ENCODE measurements at regions not wholly inside any gene's neighbourhood (a gene's known extent, or its start where the extent isn't known, plus 50 kb on each side); places are given as distances from the start of the nearest gene placed in this dataset.
"Not testable (repeated sequence)": the region's sequence is repeated elsewhere in the genome, so short reads cannot be mapped to it uniquely, and the experiment has no call there.

DNA sequence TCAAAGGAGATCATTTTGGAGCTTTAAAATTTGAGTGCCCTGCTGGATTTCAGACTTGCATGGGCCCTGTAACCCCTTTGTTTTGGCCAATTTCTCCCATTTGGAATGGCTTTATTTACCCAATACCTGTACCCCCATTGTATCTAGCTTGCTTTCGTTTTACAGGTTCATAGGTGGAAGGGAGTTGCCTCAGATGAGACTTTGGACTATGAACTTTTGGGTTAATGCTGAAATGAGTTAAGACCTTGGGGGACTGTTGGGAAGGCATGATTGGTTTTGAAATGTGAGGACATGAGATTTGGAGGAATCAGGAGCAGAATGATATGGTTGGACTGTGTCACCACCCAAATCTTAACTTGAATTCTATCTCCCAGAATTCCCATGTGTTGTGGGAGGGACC, 250.6 kb downstream of the MFSD1 start:
- DNase-seq: not testable (repeated sequence)

DNA sequence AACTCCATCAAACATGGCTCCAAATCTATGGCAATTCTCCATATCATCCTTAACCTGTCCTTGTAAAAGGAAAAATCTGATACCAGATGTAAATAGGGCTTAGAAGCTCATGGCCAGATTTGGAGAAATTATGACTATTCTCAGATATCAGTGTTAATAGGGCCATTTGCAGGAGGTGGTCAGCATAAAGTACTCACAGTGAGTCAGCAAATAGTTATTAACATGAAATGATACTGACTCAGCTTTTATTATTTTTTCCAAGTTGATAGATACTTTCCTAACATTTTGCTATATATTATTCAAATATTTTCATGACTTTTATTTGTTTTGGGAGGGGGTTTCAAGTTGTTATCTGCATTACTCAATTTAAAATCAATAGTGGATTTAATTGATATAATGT, 255.8 kb downstream of the MFSD1 start:
- no peak for DNase-seq

DNA sequence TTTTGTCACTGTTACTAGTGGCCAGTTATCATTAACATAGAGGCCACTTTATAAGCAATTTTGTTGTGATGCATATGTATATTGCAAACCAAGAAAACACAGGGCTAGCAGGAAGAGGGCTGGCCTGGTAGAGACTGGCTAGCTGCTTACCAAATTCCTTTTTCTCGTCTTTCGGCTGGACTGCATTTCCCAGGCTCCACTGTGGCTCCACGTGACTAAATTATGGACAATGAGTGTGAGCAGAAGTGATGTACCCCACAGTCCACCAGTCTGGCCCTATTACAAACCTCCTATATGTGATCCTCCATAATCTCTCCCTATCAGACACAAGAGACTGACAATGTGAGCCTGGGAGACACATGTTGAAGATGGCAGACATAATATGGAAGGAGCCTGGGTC, 257.0 kb downstream of the MFSD1 start:
- DNase-seq: no peak

DNA sequence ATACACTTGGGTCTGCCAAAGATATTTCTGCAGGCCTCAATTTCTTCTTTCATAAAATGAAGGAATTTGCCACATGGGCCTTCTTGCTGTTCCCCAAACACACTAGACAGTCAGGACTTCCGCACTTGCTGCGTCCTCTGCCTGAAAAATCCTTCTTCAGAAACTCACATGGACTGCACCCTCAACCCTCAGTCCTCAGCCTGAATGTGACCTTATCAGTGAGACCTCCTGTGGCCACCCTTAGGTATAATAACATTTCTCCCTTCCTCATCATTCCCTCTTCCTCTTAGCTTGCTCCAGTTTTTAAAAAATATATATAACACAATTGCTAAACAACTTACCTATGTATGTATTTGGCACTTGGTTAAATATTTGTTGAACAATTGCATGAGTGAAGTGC, 257.5 kb downstream of the MFSD1 start:
- no peak for DNase-seq

DNA sequence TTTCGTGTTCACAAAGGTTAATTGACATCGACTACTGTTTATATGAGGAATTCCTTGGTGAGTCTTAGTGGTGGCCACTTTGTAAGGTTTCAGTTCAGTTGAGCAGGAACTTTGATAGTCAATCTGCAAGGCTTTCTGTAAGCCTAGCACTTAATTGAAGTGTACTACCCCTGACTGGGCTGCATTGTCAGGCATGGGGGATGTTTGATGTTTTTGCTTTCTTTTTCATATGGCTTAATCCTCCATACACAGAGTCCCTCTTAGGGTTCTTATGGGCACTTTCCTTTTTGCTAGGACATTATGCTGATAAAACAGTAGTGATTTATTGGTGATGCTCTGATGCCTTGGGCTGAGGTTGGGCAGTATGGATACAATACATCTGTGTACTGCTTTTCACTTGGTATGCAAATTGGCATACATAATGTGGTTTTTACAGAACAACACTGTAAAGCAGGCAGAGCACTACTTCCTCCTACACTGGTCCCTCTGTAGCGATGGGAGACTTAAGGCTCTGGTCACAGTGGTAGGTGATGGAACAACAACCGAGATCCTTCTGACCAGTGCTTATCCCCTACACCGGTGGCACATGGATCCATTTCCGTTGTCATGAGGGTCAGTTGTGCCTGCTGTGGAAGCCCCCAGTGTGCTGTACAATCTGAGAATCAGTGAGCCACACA, 261.0 kb downstream of the MFSD1 start:
- DNase-seq: no peak

DNA sequence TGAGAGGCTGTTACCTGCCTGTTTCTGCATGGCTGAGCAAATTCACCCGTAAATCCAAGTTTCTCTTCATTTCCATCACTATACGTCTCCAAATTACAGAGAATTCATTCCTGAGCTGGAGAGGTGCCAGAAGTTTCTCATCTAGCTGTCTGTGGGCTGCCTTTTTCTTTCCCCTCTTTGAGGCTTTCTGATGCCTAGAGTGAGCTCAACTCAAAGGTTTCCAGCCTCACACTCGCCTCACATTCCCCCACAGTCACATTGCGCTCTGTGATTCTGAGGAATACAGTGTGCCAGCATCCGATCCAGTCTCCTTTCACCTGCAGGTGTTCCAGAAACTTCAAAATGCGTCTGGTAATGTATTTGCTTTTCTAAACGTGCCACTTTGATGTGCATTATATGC, 267.2 kb downstream of the MFSD1 start, which contains the start of gene IQCJ:
Gene IQCJ (plus strand): TSS at position 229 of the 400 bp plus-strand sequence.
- DNase-seq: no peak

DNA sequence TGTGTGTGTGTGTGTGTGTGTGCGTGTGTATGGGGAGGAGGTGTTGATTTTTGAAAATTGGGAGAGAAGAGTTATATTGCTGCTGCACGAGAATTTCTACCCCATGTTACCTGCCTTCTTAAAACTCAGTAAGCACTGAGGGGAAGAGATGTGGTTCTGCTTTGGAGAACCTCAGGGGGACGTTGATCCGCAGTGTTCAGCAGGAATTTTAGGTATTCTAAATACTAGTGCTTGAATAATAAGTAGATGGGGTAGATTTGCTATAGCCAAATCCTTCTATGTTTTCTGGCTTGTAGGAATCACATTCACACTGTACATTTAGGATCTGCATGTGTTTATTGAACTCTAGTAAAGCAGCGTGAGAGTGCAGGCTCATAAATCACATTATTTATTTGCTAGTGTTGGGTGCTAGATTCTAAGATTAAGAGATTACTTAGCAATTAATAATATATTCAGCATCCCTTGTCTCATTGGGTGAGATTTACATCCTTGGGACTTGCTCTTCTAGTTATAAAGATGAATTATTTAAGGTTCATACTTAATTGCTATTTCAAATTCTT, 268.1 kb downstream of the MFSD1 start:
- DNase-seq: no peak

DNA sequence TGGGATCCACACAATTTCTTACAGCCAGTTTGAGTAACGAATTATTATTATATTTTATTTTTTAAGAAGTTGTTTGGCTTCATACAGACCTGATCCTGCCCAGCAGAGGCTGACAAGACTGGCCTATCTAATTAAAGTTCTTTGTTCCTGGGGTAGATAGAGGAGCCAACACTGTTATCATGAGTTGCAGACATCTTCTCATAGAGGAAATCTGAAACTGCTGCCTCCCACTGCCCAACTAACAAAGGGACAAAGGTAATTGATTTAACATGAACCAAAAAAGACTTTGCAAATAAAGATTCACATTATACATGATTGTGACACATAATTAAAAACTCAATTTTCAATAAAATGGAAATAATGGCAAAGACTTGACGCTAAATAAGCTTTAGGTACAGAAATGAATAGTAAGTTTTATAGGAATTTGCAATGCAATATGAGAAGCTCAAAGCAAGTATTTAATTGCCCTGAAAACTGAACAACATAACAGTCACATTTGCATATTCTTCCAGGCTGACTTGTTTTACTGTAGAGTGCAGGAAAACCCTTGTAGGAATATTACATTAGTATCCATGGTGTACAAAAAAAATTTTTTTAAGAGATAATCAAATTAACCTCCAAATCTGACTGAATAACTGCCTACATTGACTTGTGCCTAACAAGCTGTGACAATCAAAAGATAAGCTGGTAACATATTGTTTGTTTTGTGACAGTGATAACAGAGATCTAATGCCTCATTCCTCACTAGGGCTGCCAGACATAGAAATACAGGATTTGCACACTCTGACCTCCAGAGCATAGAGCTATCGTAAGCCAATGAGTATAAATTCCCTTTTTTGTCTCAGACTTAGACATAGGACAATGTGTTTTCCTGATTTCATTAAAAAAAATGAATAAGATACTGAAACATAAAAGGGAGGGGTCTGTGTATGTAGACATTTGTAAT, 273.2 kb downstream of the MFSD1 start:
- no peak for DNase-seq

DNA sequence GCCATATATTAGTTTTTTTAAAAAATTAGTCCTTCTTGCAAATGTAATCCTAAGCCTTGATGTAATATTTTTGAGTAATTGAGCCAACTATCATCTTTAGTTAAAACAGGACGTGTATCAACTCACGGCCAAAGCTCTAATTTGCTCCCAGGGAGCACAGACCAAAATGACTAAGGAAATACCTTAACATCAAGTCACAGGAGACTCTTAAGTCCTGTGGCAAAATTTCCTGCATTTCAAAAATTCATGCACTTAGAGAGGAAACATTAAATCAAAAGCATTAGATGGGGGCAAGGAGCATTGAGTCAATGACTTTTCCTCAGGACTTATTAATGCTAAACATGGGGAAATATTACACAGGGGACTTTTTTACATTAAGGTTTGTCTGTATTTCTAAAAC, 276.0 kb downstream of the MFSD1 start:
- DNase-seq: no peak

DNA sequence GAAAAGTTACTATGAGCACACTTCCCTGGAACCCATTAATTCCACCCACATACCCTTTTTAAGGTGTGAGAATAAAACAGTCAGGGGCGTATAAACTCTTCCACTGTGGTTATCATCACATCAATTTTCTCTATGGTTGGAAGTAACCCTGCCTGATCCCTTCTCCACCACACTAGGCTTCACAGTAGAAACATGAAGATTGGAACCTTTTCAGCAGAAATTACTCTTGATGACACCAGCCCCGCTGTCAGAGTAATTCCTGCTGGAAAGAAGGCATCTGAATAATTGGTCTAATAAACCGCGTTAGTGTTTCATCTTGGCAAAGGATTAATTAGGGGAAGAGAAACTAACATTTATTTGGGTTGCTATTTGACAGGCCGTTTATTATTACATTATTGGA, 278.4 kb downstream of the MFSD1 start:
- DNase-seq: no peak

DNA sequence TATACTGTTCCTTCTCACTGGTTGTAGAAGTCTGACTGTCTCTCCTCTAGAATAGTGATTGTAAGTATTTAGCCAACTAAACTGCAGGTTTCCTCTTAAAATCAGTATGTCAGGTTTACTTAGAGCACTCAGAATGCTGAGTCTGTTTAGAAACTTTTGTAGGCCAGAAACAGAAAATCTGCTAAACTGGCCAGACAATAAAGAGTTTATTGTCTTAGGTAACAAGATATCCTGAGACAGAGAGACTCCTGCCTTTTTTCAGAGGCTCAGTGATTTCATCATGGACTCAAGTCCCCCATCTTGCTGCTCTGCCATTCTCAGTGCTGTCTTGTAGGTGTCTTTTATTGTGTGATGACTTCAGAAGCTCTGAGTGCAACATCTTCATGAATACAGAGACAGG, 279.0 kb downstream of the MFSD1 start:
- no peak for DNase-seq

DNA sequence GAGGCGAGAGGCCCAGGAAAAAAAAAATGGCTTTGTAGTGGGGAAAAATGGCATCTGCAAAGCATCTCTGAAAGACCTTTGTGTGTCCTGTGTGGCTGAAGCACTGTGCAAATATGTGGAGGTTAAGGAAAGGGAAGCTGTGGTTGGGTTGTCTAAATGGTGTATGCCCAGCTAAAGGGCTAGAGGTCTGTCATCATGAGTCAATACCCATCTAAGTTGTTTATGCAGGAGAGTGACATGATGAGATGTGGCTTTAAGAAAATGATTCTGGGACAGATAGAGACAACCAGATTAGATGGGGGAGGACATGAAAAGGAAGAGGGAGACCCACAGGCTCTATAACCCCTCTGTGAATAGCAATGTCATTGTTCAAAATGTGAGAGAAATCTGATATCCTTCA, 280.7 kb downstream of the MFSD1 start:
- DNase-seq: no peak

DNA sequence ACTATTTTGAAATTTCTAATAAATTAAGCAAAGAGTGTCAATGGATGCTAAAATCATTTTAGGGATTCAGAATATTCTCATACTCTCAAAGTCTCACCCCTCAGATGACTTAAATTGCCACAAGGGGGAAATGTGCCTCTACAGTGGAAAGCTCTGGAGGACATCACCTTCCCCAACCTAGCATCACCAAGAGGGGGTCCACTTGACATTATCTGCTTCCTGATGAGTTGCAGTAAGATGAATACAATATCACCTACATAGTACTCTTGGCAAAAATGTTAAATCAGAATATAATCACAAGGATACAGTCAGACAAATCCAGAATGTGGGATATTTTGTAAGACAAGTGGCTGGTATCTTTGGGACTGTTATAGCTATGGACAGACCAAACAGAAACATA, 290.1 kb downstream of the MFSD1 start:
- no peak for DNase-seq

DNA sequence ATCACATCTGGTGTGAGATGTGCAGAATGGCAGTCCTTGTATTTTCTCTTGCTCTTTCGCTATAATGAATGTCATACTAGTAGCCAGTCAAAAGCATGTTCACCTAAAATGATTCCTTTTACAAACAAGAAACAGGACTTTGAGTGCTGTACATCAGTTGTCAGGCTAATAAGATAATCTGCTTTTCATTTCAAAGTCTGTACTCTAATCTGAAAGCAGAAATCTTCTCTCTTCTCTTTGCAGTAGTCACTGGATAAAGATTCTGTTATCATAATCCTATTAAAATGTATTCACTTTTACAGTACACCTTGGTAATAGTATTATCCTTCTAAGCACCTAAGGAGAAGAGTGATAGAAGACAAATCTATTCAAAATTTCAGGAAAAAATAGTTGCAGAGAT, 300.1 kb downstream of the MFSD1 start:
- no peak for DNase-seq

DNA sequence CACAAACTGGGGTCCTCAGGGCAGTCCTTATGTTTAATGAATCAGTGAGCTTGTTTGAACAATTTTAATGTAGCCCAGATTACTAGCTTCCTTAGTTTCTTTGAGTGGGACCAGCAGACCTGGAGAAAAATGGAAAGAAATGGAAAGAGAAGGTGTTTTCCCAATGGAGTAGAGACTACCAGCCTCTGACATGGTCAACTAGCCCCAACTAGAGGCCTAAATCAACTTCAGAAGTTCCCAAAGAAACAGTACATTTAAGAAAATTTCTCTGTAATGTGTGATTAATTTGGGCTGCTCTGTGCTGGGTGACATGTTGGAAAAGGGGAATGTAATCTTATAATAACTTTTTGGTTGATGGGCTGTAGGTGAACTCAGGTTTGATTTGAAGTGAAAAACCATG, 310.9 kb downstream of the MFSD1 start:
- no peak for DNase-seq

DNA sequence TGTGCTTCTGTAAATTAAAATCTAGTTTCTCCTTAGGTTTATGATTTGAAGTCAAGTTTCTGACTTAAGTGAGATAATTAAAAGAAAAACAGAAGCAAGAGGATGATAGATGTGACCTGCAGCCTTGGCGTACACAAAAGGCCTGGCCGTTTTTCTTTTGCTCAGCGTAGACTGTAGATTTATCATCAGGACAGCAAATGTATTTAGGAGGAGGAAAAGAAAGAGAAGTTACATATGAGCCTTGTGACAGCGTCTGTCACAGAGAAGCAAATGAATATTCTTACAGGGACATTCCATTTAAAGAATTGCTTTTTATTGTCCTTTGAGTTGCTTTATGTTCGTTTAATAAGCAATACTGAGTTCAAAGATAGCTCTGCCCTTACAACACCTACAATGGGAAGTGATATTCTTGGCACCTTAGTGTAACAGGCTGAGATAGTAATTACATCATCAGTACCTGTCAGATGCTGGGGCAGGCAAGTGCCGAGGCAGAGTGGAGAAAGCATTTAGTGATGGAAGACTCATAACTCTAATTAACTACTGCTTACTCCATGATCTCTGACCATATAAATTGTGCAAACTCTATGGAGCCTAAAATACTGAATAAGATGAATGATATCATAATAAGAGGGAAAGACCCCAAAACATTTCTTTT, 311.5 kb downstream of the MFSD1 start:
- no peak for DNase-seq

DNA sequence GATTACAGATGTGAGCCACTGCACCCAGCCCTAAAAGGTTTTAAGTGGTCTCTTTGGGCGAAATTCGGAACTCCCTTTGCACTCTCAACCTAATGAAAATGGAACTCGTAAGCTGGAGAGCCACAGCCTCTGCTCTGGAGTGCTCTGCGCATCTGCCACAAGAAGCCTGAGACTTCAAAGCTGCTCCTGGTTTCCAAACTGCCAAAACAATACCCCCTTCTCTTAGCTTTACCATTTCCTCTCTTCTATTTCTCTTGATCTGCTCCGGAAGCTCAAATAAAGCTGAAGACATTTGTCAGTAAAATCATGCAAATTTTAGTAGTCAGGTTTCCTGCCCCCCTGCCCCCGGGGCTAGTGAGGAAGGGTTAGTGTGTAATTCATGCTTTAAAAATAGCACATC, 312.7 kb downstream of the MFSD1 start:
- no peak for DNase-seq

DNA sequence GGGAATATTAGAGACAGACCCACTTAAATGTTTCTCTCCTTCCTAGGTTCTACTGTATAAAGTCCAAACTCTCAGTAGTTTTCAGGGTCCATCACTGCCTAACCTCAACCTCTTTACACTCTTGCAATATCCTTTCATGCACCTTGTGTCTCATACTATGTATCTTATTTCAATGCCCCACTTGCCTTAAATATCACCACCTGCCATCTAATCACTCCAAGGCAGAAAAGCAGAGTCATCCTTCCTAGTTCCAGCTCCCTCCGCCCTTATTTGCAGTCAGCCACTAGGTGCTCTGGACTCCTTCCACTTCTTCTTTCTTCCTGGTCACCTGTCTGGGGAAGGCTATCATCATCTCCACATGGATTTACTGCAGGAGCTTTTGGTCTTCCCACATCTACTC, 322.0 kb downstream of the MFSD1 start:
- no peak for DNase-seq

DNA sequence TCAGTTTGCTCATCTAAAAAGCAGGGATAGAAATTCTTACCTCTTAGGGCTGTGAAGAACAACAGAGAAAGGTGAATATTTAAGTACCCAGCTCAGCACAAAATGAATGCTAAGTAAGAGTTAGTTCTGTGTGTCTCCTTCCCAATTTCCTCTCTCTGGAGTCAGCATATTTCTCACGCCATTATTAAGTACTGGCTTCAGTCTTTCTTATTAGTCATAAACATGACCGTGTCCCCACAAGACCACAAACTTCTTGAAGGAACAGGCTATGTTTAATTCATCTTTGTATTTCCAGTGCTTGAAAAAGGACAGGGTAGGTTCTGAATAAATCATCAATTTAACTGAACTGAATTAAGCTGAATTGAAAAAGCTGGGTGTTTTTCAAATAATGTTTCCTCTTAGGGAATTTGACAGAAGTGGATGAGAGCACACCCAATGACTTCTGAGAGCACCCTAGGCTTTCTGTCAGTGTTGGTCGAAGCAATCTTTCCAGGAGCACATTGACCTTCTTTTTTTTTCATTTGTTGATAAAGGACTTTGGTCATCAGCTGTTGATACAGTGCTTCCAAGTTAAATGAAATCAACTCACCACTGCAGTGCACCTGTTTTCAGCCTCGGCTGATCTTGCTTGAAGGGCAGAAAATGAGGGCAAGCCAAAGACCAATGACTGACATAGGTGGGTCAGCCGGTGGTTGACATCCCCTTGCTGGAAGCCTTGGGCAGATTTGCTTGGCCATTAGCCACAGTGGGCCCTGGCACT, 324.6 kb downstream of the MFSD1 start:
- no peak for DNase-seq

DNA sequence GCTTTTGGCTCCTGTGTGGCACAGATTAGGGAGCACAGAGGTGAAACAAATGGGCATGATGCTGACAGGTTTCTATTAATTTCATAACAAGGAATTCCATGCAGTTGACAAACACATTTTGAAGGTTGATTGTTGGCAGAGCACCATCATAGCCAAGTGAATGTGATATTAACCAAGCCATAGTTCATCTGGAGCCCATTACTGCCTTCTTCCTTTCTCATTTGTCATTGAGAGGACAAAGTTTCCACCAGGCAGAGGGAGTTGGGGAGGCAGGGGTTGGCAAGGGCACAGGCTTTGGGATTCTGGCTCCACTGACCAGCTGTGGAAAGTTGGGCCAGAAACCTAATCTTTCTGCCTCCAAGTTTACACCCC, 325.2 kb downstream of the MFSD1 start:
- no peak for DNase-seq

DNA sequence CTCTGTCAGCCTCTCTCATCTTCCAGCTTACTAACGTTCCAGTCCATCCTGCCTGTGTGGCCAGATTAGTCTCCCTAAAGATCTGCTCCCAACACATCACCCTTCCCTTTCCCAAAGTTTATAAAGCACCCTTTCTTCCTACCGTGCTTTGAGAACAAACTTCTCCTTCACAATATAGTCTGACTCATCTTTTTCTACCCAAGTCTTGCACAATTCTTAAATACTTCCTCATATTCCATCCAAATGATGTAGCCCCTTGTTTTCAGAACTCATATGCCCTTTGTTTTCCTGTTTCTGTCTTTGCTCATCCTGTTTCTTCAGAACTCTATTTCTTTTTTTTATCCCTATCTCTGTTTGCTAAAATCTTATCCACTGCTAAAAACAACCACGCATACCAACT, 326.8 kb downstream of the MFSD1 start:
- DNase-seq: no peak

DNA sequence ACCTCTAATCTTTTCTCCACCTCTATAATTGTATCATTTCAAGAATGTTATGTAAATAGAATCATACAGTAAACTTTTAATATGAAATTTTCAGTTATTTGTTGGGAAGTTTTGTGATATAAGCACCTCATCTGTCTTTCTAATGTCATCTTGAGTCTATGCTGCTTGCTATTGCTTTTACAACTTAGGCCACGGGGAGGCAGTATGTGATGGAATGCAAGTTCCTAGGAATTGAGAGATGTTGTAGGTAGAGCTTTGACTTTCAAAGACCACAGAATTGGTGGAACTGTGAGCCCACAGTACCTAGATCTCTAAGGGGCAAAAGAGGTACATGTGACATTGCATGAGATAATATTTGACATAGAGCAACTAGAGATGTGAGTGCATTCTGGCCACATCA, 328.3 kb downstream of the MFSD1 start:
- DNase-seq: no peak

DNA sequence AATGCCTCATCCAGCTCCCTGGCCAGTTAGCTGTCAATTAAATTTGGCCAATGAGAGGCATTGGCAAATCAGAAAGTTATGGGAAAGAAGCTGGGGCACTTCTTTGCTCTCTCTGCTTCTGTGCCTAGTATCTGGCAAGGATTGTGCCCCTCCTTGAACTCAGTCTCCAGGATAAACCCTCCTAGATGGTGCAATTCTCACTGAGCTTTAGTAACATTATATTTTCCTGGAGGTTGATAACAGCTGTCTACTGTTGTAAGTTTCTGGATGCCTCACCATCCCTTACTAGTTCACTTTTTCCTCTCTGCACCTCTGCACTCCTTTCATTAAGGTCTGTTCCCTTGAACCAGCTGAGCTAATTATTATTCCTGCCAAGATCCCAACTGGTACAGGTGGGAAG, 329.5 kb downstream of the MFSD1 start:
- no peak for DNase-seq

Data from activated T-cell treated with anti-CD3 and anti-CD28 coated beads, Interleukin-2, amount 50 U/mL, for 48 hours (primary cell).